Memory B cell (primary cell): ENCODE measurements at regions not wholly inside any gene's neighbourhood (a gene's known extent, or its start where the extent isn't known, plus 50 kb on each side); places are given as distances from the start of the nearest gene placed in this dataset.

Source experiments
- ATAC-seq: fragments of 150-1000 bp; cut with Tn5 transposase; 2 replicates; pipeline ENCODE4 v1.10.0; 2021; ENCODE audit warnings: low read depth, mild to moderate bottlenecking, moderate library complexity
- DNase-seq, 2 donors: peaks; one replicate each; pipeline ENCODE4 v3.0.0; 2022; ENCODE audit warnings: low spot score in 2 of 2
- H3K27ac Mint-ChIP-seq: one replicate; pipeline ENCODE4 v1.8.0; 2022; ENCODE audit warnings: mild to moderate bottlenecking, moderate library complexity, mixed read lengths
- H3K27me3 Mint-ChIP-seq: one replicate; pipeline ENCODE4 v1.8.0; 2022; ENCODE audit warnings: mixed read lengths
- H3K36me3 Mint-ChIP-seq: one replicate; pipeline ENCODE4 v1.8.0; 2022; ENCODE audit warnings: mild to moderate bottlenecking, mixed read lengths
- H3K4me1 Mint-ChIP-seq: one replicate; pipeline ENCODE4 v1.8.0; 2022; ENCODE audit warnings: mixed read lengths
- H3K4me3 Mint-ChIP-seq: one replicate; pipeline ENCODE4 v1.8.0; 2022; ENCODE audit warnings: mild to moderate bottlenecking, moderate library complexity, mixed read lengths
- H3K9me3 Mint-ChIP-seq: one replicate; pipeline ENCODE4 v1.8.0; 2022; ENCODE audit warnings: mixed read lengths

DNA sequence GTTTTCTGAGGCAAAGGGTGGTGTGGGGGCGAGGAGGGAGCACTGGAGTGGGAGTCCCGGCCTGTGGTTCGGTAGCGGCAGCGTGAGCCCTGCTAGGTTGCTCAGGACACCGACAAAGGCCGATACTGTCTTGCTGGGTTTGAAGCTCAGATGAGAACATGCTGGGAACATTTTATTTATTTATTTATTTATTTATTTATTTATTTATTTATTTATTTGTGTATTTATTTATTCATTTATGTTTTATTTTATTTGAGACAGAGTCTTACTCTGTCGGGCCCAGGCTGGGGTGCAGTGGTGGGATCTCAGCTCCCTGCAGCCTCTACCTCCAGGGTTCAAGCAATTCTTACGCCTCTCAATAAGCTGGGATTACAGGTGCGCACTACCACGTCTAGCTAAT, 117.9 kb upstream of the GSE1 start:
- H3K4me1 Mint-ChIP-seq: peaks cover 13% of the 10 kb centered on the region
- DNase-seq (no peak), ATAC-seq (no peak)
- no peak overlapping the region for H3K27ac Mint-ChIP-seq
- H3K9me3 Mint-ChIP-seq: no peaks in the 10 kb centered on the region
- H3K27me3 Mint-ChIP-seq: peaks cover 6% of the 10 kb centered on the region
- H3K4me3 Mint-ChIP-seq: no peak overlapping the region
- no peaks in the 10 kb centered on the region for H3K36me3 Mint-ChIP-seq

DNA sequence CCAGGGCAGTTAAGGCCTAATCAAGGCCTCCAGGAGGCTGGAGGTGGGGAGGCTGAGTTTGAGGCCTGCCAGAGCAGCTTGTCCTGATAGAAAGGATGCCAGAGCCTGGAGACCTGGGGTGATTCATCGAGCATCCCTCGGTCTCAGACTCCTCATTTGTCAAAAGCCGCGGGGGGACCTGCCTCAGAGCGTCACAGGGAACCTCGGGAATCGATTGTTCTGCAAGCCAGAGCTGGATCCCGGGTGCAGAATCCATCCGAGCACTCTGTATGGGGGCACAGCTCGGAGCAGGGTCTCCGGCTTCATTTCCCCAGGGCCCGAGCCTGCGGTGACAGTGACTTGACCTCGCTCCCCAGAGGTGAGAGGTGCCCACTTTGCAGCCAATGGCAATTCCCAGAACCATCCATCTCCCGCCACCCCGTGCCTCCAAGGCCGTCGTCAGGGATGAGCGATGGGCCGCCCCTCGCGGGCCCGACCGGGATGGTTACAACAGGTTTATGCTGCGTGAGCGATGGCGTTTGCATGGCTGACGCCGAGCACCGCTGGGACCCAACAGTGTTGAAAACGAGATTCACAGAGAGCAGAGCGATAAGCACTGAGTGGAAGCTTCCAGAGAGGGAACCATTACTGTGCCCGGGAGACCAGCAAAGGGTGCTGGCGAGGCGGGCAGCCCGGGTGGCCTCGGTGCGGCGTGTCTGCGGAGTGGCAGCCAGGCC, 117.1 kb upstream of the GSE1 start:
- no peak for DNase-seq
- Mint-ChIP-seq H3K4me1 (peaks cover 13% of the 10 kb centered on the region), H3K27me3 (peaks cover 6% of the 10 kb centered on the region), H3K36me3 (no peaks in the 10 kb centered on the region), H3K9me3 (no peaks in the 10 kb centered on the region), H3K27ac (no peak overlapping the region), H3K4me3 (no peak overlapping the region)
- no peak for ATAC-seq

DNA sequence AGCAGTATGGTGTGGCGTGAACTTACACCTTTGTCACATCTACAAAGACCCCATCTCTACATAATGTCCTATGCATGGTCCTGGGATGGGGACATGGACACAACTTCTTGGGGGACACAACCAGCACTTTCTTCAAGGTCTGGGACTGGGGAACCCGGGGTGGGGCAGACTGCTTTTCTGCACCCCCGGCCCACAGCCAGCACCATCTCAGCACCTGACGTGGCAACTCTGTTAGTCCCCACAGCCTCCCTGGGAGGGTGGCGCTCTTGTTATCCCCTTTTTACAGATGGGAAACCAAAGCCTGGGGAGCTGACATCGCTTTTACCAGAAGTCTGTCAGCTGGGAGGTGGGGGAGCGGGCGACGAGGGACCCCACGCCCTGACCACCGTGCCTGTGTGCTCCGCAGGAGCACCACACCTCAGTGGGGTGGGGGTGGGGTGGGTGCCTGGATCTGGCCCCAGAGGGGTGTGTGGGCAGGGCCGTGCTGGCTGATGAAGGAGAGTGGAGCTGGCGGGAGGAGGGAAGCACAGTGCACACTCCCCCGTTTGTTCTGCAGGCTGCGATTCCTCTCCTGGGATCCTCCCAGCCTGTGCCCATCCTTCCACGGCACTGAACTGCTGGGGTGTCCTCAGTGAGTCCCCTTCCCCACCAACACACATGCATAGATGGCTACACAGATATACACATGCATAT, 115.4 kb upstream of the GSE1 start:
- peaks cover 3% of the 10 kb centered on the region for H3K27me3 Mint-ChIP-seq
- H3K4me3 Mint-ChIP-seq: no peak overlapping the region
- ATAC-seq (no peak), DNase-seq (no peak)
- H3K27ac Mint-ChIP-seq: no peak overlapping the region
- H3K9me3 Mint-ChIP-seq: no peaks in the 10 kb centered on the region
- H3K36me3 Mint-ChIP-seq: no peaks in the 10 kb centered on the region
- peaks cover 11% of the 10 kb centered on the region for H3K4me1 Mint-ChIP-seq

DNA sequence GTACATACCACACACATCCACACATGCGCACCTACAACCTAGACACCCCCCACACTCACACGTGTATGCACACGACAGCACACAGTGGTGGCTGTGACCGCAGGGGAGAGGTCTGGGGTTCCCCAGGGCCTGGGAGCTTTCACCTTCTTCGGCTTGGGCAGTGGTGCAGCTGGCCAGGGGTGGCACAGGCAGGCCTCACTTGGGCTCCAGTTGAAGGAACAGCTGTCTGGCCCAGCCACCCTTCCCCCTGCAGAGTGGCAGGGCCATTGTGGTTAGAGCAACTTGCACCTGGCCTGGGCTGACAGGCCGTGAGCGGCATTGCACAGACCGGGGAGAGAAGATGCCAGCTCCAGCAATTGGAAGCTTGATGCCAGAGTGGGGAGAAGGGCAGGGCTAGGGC, 114.5 kb upstream of the GSE1 start:
- no peak overlapping the region for H3K27ac Mint-ChIP-seq
- peak; percentile 25 to 40 for DNase-seq
- no peak overlapping the region for H3K4me3 Mint-ChIP-seq
- H3K9me3 Mint-ChIP-seq: no peaks in the 10 kb centered on the region
- peaks cover 3% of the 10 kb centered on the region for H3K27me3 Mint-ChIP-seq
- peaks cover 11% of the 10 kb centered on the region for H3K4me1 Mint-ChIP-seq
- ATAC-seq: peak; percentile 91
- H3K36me3 Mint-ChIP-seq: no peaks in the 10 kb centered on the region

DNA sequence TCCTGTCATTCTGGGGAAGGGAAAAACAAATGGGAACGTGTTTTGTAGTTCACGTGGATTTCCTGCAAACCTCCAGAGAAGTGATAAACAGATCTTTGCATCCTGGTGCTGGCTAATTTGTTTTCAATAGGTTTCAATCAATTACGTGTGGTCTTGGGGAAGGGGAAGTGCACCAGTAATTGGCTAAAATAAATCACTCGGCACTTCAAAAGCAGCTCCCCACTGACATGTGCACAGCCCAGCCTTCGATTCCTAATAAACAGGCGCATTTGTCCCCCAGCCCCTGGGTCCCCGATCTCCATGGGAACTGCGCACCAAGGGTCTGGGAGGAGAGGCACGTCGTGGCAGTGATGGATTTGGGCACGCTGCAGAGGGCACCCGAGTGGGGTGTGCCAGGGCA, 112.9 kb upstream of the GSE1 start:
- peaks cover 3% of the 10 kb centered on the region for H3K27me3 Mint-ChIP-seq
- no peak for ATAC-seq
- no peaks in the 10 kb centered on the region for H3K36me3 Mint-ChIP-seq
- no peaks in the 10 kb centered on the region for H3K9me3 Mint-ChIP-seq
- no peak overlapping the region for H3K27ac Mint-ChIP-seq
- no peak overlapping the region for H3K4me3 Mint-ChIP-seq
- DNase-seq: no peak
- H3K4me1 Mint-ChIP-seq: peaks cover 11% of the 10 kb centered on the region

DNA sequence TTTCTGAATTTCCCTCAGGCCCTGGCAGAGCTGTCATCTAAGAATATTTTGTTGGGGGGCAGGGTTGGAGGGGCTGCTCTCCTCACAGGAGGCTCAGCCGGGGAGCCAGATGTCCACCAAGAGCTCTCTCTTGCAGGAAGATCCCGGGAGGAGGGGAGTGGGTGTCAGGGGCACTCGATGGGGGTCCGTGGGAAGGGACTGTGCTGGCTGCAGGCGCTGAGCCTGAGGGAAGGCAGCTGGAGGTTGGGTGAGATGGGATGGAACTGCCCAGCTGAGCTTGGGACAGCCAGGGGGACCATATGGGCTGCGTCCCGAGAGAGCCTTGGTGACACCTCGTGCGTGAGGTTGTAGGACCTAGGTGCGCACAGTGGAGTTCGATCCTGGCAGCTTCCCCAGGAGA, 111.2 kb upstream of the GSE1 start:
- Mint-ChIP-seq H3K27ac (no peak overlapping the region), H3K27me3 (peaks cover 3% of the 10 kb centered on the region), H3K4me1 (peaks cover 11% of the 10 kb centered on the region), H3K4me3 (no peak overlapping the region), H3K9me3 (no peaks in the 10 kb centered on the region), H3K36me3 (no peaks in the 10 kb centered on the region)
- DNase-seq: no peak
- no peak for ATAC-seq

DNA sequence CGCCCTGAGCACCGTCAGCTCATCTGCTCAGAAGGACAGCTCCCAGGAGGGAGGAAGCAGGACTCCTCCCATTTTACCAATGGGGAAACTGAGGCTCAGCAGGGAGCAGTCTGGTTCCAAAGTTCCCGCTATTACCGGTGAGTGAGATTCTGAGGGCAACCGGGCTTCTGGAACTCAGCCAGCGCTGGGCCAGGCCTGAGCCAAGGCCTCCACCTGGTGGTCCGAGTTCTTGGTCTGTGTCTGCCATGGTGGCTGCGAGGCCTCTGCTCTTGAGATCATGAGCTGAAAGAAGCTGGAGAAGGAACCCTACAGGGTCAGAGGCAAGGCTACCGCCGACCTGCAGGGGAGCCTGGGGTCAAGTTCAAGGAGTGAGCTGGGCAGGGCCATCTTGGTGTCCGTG, 110.8 kb upstream of the GSE1 start:
- Mint-ChIP-seq H3K4me1 (peaks cover 11% of the 10 kb centered on the region), H3K36me3 (no peaks in the 10 kb centered on the region), H3K9me3 (no peaks in the 10 kb centered on the region), H3K27ac (no peak overlapping the region), H3K4me3 (no peak overlapping the region), H3K27me3 (peaks cover 3% of the 10 kb centered on the region)
- DNase-seq (no peak), ATAC-seq (no peak)

DNA sequence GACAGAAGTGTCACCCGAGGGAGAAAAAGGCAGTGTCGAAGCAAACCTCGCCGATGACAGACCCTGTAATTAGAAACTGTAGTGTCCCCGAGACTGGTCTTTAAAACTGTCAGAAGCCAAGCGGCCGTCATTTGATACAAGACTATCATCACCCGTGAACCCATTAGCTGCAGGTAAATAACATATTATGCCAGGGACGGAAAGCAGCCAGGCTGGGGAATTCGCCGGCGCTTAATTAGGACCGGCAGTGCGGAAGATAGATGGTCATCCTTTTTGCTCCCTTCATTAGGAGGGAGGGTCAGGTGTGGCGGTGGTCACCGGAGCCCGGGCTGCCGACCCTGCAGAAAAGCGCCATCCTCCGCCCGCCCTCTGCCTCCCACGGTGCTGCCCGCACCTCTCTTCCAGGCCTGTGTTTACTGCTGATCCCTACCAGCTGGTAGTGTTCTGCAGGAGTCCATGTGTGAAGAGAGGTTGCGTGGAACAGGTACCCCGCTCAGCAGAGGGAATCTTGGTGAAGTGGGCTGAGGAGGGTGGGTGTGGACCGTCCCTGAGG, 109.4 kb upstream of the GSE1 start:
- Mint-ChIP-seq H3K27me3 (peaks cover 2% of the 10 kb centered on the region), H3K36me3 (no peaks in the 10 kb centered on the region), H3K27ac (no peak overlapping the region), H3K9me3 (no peaks in the 10 kb centered on the region), H3K4me1 (peaks cover 5% of the 10 kb centered on the region), H3K4me3 (no peak overlapping the region)
- no peak for DNase-seq
- no peak for ATAC-seq

DNA sequence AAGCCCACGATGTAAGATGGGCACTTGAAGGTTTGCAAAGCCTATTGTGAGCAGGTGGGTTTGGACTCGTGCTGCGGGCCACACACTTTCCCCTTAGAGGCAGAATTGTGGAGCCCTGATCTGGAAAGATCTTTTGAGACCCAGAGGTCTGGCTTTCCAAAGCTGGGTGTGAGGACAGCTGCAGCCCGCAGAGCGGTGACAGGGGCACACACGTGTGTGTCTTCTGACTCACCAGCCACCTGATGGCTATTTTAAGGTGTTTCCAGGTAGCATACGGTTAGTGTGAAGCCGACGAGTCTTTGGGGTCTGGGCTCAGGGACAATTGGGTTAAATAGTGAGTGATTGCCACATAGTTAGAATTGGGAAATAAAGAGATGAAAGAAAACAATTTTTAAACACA, 108.9 kb upstream of the GSE1 start:
- ATAC-seq (no peak), DNase-seq (no peak)
- Mint-ChIP-seq H3K36me3 (no peaks in the 10 kb centered on the region), H3K27ac (no peak overlapping the region), H3K4me3 (no peak overlapping the region), H3K27me3 (peaks cover 6% of the 10 kb centered on the region), H3K9me3 (no peaks in the 10 kb centered on the region), H3K4me1 (peaks cover 4% of the 10 kb centered on the region)

DNA sequence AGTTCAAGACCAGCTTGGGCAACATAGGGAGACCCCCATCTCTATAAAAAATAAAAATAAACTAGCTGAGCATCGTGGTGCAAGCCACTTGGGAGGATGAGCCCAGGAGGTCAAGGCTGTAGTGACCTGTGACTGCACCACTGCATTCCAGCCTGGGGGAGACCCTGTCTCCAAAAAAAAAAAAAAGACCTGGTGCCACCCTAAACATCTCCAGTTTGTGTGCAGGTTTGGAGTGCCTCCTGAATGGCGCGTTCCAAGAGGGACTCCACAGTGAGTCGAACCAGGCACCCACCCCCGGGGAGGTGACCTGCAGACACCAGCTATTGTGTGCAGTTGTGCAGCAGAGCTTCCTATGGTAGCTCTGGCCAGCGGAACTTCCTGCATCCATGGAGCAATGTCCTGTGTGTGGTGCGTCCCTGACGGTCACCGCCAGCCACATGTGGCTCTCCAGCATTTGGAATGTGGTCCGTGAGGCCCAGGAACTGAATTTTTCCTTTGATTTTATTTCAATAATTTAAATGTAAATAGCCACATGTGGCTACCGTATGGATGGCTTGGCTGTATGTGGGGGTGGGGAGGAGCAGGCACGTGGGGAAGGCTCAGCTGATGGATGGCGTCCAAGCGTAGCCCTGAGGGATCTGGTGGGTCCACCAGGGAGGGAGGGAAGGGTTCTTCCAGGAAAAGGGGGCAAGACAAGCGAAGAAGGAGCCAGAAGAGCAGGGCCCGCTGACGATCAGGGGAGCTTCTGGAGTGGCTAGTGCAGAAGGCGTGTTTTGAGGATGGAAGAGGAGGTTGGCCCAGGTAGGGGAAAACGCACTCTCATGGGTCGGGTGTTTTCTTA, 107.1 kb upstream of the GSE1 start:
- ATAC-seq: no peak
- Mint-ChIP-seq H3K4me3 (no peak overlapping the region), H3K36me3 (no peaks in the 10 kb centered on the region), H3K9me3 (no peaks in the 10 kb centered on the region), H3K4me1 (peaks cover 4% of the 10 kb centered on the region), H3K27me3 (peaks cover 6% of the 10 kb centered on the region), H3K27ac (no peak overlapping the region)
- DNase-seq: no peak

DNA sequence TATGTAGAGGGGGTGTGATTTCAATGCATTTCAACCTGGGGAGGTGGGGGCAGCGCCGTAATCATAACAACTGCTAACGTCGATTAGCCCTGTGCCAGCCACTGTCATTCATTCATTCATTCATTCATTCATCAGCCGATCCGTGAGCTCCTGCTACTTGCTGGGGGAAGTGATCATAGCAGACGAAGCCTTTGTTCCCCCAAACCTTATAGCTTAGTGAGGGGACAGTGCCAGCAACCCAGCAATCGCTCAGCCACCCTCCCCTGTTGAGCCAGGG, 106.5 kb upstream of the GSE1 start:
- Mint-ChIP-seq H3K4me1 (peaks cover 4% of the 10 kb centered on the region), H3K36me3 (no peaks in the 10 kb centered on the region), H3K9me3 (no peaks in the 10 kb centered on the region), H3K4me3 (no peak overlapping the region), H3K27ac (no peak overlapping the region), H3K27me3 (peaks cover 6% of the 10 kb centered on the region)
- DNase-seq: no peak
- ATAC-seq: no peak

DNA sequence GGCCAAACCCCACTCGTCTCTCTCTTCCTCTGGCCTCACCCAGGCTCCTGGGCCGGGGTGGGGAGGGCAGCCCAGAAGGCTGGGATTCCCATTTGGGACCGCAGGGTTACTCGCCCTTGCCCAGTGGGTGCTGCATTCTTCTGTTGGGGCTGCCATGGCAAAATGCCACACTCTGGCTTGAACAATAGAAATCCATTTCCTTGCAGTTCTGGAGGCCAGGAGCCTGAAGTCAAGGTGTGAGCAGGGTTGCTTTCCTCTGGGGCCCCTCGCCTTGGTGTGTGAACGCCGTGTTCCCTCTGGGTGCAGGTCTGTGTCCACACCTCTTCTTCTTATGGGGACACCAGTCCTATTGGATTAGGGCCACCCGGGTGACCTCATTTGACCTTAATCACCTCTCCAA, 105.8 kb upstream of the GSE1 start:
- Mint-ChIP-seq H3K27me3 (peaks cover 6% of the 10 kb centered on the region), H3K4me3 (no peak overlapping the region), H3K36me3 (no peaks in the 10 kb centered on the region), H3K4me1 (peaks cover 4% of the 10 kb centered on the region), H3K27ac (no peak overlapping the region), H3K9me3 (no peaks in the 10 kb centered on the region)
- DNase-seq (no peak), ATAC-seq (no peak)

DNA sequence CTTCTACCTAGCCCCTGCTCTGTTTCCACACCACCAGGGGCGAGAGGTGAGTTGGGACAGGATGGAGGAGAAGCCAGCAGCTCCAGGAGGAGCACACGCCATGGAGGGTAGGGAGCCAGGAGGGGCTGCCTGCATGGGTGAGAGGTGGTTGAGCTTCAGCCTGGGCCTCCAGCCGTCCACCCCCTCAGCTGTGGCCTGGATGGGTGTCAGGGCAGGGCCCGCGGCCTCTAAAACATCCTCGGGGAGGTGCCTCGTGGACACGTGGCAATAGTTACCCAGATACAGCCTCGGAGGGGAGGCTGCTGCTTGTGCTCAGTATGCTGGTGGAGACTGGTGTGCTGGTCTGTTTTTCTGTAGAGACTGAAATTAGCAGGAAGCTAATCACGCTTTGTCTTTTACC, 104.7 kb upstream of the GSE1 start:
- Mint-ChIP-seq H3K27ac (no peak overlapping the region), H3K4me3 (no peak overlapping the region), H3K9me3 (no peaks in the 10 kb centered on the region), H3K27me3 (peaks cover 6% of the 10 kb centered on the region), H3K4me1 (peaks cover 4% of the 10 kb centered on the region), H3K36me3 (no peaks in the 10 kb centered on the region)
- DNase-seq (no peak), ATAC-seq (no peak)

DNA sequence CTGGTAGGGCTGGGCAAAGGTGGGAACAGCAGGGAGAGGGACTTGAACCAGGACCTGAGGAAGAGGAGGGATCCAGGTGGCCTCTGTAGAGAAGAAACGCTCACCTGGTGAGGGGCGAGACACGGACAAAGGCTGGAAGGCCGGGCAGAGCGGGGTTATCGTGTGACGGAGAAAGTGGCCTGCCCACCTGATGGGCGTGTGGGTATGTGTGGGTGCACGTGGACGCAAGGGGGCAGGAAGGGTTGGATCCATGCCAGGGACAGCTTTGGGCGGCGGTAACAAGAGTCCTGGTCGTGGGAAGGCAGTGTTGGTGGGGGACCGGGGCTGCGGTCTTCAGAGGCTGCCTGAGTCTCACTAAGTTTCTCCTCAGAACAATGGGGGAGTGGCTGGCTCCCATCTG, 104.1 kb upstream of the GSE1 start:
- Mint-ChIP-seq H3K4me3 (no peak overlapping the region), H3K36me3 (no peaks in the 10 kb centered on the region), H3K9me3 (no peaks in the 10 kb centered on the region), H3K27me3 (peaks cover 6% of the 10 kb centered on the region), H3K4me1 (peaks cover 4% of the 10 kb centered on the region), H3K27ac (no peak overlapping the region)
- ATAC-seq: no peak
- no peak for DNase-seq
